ENCODE measurements at regions not wholly inside any gene's neighbourhood (a gene's known extent, or its start where the extent isn't known, plus 50 kb on each side); places are given as distances from the start of the nearest gene placed in this dataset.

DNA sequence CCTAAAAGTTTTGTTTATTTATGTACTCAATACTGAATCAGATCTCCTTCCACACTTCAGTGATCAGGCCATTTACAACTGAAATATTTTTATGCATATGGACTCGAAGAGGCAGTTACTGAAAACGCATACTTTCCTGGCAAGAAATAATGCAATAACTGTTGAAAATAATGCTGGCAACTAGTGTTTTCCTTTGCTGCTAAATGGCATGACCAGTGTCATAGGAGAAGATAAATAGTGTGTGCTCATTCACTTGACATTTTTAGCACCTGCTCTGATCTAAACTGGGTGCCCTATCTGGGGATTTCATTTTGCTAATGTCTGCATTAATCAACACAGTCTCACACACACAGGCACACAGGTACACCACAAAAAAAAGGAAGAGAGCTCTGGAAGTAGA lies 695.2 kb downstream of the TUSC7 start:
- TF ChIP-seq, protein P1, sequence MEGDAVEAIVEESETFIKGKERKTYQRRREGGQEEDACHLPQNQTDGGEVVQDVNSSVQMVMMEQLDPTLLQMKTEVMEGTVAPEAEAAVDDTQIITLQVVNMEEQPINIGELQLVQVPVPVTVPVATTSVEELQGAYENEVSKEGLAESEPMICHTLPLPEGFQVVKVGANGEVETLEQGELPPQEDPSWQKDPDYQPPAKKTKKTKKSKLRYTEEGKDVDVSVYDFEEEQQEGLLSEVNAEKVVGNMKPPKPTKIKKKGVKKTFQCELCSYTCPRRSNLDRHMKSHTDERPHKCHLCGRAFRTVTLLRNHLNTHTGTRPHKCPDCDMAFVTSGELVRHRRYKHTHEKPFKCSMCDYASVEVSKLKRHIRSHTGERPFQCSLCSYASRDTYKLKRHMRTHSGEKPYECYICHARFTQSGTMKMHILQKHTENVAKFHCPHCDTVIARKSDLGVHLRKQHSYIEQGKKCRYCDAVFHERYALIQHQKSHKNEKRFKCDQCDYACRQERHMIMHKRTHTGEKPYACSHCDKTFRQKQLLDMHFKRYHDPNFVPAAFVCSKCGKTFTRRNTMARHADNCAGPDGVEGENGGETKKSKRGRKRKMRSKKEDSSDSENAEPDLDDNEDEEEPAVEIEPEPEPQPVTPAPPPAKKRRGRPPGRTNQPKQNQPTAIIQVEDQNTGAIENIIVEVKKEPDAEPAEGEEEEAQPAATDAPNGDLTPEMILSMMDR (IDR thresholded peaks at IDR 0.05; ENCODE audit: unreplicated experiment) = no peak
- Mint-ChIP-seq H3K36me3 (ENCODE audit: low read depth, unreplicated experiment) (no peaks in the 10 kb centered on the region), H3K4me3 (ENCODE audit: unreplicated experiment) (no peak overlapping the region), H3K27me3 (ENCODE audit: unreplicated experiment) (no peaks in the 10 kb centered on the region), H3K27ac (ENCODE audit: unreplicated experiment) (no peak overlapping the region), H3K4me1 (ENCODE audit: unreplicated experiment) (peaks cover 10% of the 10 kb centered on the region), H3K9me3 (ENCODE audit: unreplicated experiment) (no peaks in the 10 kb centered on the region)
- no peak for DNase-seq (ENCODE audit: low spot score)

DNA sequence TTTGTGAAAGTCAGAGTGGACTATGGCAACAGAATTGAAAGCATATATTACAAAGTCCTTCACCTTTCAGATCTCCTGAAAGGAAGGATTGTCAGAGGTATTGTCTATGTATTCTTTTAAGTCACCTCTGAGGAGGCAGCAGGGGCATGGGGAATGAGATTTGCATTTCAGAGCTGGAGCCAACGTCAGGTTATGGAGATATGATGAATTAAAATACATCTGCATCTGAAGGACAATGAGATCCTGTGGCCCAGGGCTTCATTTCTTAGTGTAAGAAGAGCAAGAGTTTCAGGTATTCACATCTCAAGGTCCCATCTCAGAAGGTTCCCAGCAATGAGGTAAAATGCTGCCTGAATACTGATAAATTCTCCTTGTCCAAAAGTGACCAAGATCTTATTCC lies 695.8 kb downstream of the TUSC7 start:
- Mint-ChIP-seq H3K4me3 (ENCODE audit: unreplicated experiment) (no peak overlapping the region), H3K27ac (ENCODE audit: unreplicated experiment) (no peak overlapping the region), H3K9me3 (ENCODE audit: unreplicated experiment) (no peaks in the 10 kb centered on the region), H3K27me3 (ENCODE audit: unreplicated experiment) (no peaks in the 10 kb centered on the region), H3K4me1 (ENCODE audit: unreplicated experiment) (peaks cover 10% of the 10 kb centered on the region), H3K36me3 (ENCODE audit: low read depth, unreplicated experiment) (no peaks in the 10 kb centered on the region)
- TF ChIP-seq, protein P1 (IDR thresholded peaks at IDR 0.05; ENCODE audit: unreplicated experiment) = no peak
- no peak for DNase-seq (ENCODE audit: low spot score)

DNA sequence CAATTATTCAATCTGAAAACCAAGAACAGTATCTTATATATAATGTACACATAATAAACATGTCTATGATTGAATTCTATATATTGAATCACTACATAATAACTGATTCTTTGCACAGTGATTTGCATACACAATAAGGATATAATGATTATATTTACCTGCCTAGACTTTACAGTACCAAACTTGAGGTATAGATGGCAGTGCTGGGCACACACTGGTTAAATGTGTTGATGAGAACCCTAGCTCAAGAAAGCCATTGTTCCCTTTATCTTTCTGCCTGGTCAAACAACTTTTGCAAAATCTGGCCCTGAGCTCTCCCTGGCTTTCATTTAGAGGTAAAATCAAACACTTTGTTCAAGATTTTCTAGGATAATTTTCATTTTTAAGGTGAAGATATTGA lies 697.7 kb downstream of the TUSC7 start:
- H3K4me3 Mint-ChIP-seq (ENCODE audit: unreplicated experiment) = no peak overlapping the region
- H3K27ac Mint-ChIP-seq (ENCODE audit: unreplicated experiment) = no peak overlapping the region
- H3K27me3 Mint-ChIP-seq (ENCODE audit: unreplicated experiment) = no peaks in the 10 kb centered on the region
- TF ChIP-seq, protein P1 (IDR thresholded peaks at IDR 0.05; ENCODE audit: unreplicated experiment) = no peak
- no peaks in the 10 kb centered on the region for H3K9me3 Mint-ChIP-seq (ENCODE audit: unreplicated experiment)
- peak; percentile 13 for DNase-seq (ENCODE audit: low spot score)
- no peaks in the 10 kb centered on the region for H3K36me3 Mint-ChIP-seq (ENCODE audit: low read depth, unreplicated experiment)
- peaks cover 15% of the 10 kb centered on the region for H3K4me1 Mint-ChIP-seq (ENCODE audit: unreplicated experiment)

DNA sequence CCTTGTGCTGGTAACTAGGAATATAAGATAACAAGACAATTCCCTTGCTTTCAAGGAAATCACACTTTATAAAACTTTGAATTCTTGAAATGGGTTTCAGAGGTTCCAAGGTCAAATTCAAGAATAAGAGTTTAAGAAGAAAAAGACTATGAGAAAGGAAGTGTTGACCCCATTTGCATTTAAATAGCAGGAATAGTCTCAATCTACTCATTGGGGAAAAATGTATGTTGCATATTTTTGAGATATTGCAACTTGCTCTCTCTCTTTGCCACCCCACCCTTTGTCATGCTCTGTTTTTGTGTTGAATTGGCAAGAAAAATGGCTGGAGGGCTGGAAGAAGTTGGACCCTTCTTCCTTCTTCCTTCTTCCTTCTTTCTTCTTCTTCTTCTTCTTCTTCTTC lies 699.2 kb downstream of the TUSC7 start:
- Mint-ChIP-seq H3K9me3 (ENCODE audit: unreplicated experiment) (no peaks in the 10 kb centered on the region), H3K36me3 (ENCODE audit: low read depth, unreplicated experiment) (no peaks in the 10 kb centered on the region), H3K4me3 (ENCODE audit: unreplicated experiment) (no peak overlapping the region), H3K27ac (ENCODE audit: unreplicated experiment) (no peak overlapping the region), H3K4me1 (ENCODE audit: unreplicated experiment) (peaks cover 12% of the 10 kb centered on the region), H3K27me3 (ENCODE audit: unreplicated experiment) (no peaks in the 10 kb centered on the region)
- TF ChIP-seq, protein P1 (IDR thresholded peaks at IDR 0.05; ENCODE audit: unreplicated experiment) = no peak
- DNase-seq (ENCODE audit: low spot score) = no peak

DNA sequence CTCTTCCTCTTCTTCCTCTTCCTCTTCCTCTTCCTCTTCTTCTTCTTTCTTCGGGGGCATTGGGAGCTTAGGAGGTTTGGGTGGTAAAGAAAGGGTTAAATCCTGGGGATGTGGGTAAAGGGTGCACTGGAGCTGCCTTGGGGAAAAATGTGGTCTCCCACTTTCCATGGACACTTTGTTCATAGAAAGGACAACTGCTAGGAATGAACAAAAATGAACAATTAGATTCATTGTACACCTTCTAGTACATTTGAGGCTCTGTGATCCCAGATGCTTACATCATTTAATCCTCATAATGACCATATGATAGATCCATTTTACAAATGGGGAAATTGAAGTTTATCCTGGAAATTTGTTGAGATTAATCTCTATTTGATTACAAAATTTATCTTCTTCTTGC lies 699.7 kb downstream of the TUSC7 start:
- H3K4me1 Mint-ChIP-seq (ENCODE audit: unreplicated experiment) = peaks cover 12% of the 10 kb centered on the region
- H3K4me3 Mint-ChIP-seq (ENCODE audit: unreplicated experiment) = no peak overlapping the region
- H3K36me3 Mint-ChIP-seq (ENCODE audit: low read depth, unreplicated experiment) = no peaks in the 10 kb centered on the region
- TF ChIP-seq, protein P1 (IDR thresholded peaks at IDR 0.05; ENCODE audit: unreplicated experiment) = no peak
- DNase-seq (ENCODE audit: low spot score) = no peak
- no peaks in the 10 kb centered on the region for H3K27me3 Mint-ChIP-seq (ENCODE audit: unreplicated experiment)
- H3K9me3 Mint-ChIP-seq (ENCODE audit: unreplicated experiment) = no peaks in the 10 kb centered on the region
- no peak overlapping the region for H3K27ac Mint-ChIP-seq (ENCODE audit: unreplicated experiment)
